Testis (tissue), 2 donors: ENCODE measurements at regions not wholly inside any gene's neighbourhood (a gene's known extent, or its start where the extent isn't known, plus 50 kb on each side); places are given as distances from the start of the nearest gene placed in this dataset.

Experiments
- DNase-seq: peaks from one replicate; pipeline ENCODE4 v3.0.0-alpha.2; 2019
- H3K27ac ChIP-seq, 2 donors: fragments of 200-600 bp; sonication (generic); one replicate each; pipeline ENCODE4 v1.5.1; 2019
- H3K27me3 ChIP-seq: fragments of 200-600 bp; sonication (generic); one replicate; pipeline ENCODE4 v1.5.1; 2019
- H3K36me3 ChIP-seq: fragments of 200-600 bp; sonication (generic); one replicate; pipeline ENCODE4 v1.5.1; 2017; ENCODE audit warnings: low read depth; ENCODE audit errors: missing control alignments
- H3K4me1 ChIP-seq: fragments of 200-600 bp; sonication (generic); one replicate; pipeline ENCODE4 v1.5.1; 2019
- H3K4me3 ChIP-seq, 2 donors: fragments of 200-600 bp; sonication (generic); one replicate each; pipeline ENCODE4 v1.5.1; 2017 to 2019
- H3K9me3 ChIP-seq: fragments of 200-600 bp; sonication (generic); one replicate; pipeline ENCODE4 v1.5.1; 2017
- POLR2A ChIP-seq: fragments of 450-650 bp; IDR thresholded peaks from one replicate; pipeline ENCODE4 v1.6.1; 2017; ENCODE audit warnings: antibody characterized with exemption, mild to moderate bottlenecking, moderate library complexity
- WGBS, 2 donors: methylation state at CpG; one replicate each; pipeline ENCODE4 v1.1.5; 2018; 5-methylcytosine and 5-hydroxymethylcytosine counted together
- intact Hi-C: fragments of 100-400 bp; cut with DNase I; formaldehyde crosslinking; loops from one replicate; pipeline ENCODE4 v1.15.1; 2023; ENCODE audit warnings: low total_unique reads
- TF ChIP-seq, protein P1 (sequence below), 3 experiments: fragments of 450-650 bp in 2 of 3; fragments of 200-600 bp in 1 of 3; sonication (generic) in 1 of 3; IDR thresholded peaks; one replicate each; pipeline ENCODE4 v1.5.1; 2016 to 2019; ENCODE audit warnings: antibody characterized with exemption in 3 of 3, mild to moderate bottlenecking in 2 of 3, moderate library complexity in 1 of 3

DNA sequence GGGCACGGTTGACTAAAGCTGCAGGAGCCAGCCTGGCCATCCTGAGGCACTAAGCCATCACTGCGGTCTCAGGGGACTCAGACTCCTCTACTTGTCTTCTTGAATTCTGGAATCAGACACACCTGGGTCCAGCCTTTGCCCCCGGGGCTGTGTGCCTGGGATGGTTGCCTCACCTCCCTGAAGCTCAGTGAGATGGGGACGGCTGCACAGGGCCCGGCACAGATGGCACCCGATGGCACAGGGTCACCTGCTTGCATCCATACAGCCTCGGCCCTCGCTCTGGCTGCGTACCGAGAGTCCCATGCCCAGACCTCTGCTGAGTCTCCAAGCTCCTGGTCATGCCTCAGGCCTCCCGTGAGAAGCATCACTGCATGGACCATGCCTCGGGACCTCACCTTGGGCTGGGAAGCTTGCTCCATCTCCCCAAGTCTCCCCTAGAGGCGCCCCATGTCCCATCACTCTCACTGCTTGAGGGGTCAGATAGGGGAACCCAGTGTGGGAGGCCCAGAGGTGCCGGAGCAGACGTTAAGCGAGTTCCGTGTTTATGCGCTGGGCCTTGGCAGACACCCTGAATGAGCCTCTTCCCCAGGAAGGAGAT lies 316.3 kb downstream of the SEC14L1 start:
- Histone ChIP-seq H3K9me3 (no peaks in the 10 kb centered on the region), H3K4me3 (no peak overlapping the region), H3K27ac (peak overlapping the region in 1 of 2 donors; percentile 21), H3K36me3 (no peaks in the 10 kb centered on the region), H3K4me1 (peaks cover 71% of the 10 kb centered on the region), H3K27me3 (no peaks in the 10 kb centered on the region)
- intact Hi-C loops, result no loop called here
- 67 to 74% methylated on average over 11 to 18 of the region's 18 CpGs for WGBS, 2 donors
- no peak for TF ChIP-seq POLR2A
- TF ChIP-seq, protein P1, sequence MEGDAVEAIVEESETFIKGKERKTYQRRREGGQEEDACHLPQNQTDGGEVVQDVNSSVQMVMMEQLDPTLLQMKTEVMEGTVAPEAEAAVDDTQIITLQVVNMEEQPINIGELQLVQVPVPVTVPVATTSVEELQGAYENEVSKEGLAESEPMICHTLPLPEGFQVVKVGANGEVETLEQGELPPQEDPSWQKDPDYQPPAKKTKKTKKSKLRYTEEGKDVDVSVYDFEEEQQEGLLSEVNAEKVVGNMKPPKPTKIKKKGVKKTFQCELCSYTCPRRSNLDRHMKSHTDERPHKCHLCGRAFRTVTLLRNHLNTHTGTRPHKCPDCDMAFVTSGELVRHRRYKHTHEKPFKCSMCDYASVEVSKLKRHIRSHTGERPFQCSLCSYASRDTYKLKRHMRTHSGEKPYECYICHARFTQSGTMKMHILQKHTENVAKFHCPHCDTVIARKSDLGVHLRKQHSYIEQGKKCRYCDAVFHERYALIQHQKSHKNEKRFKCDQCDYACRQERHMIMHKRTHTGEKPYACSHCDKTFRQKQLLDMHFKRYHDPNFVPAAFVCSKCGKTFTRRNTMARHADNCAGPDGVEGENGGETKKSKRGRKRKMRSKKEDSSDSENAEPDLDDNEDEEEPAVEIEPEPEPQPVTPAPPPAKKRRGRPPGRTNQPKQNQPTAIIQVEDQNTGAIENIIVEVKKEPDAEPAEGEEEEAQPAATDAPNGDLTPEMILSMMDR (IDR thresholded peaks at IDR 0.05), result no peak
- DNase-seq, result no peak

DNA sequence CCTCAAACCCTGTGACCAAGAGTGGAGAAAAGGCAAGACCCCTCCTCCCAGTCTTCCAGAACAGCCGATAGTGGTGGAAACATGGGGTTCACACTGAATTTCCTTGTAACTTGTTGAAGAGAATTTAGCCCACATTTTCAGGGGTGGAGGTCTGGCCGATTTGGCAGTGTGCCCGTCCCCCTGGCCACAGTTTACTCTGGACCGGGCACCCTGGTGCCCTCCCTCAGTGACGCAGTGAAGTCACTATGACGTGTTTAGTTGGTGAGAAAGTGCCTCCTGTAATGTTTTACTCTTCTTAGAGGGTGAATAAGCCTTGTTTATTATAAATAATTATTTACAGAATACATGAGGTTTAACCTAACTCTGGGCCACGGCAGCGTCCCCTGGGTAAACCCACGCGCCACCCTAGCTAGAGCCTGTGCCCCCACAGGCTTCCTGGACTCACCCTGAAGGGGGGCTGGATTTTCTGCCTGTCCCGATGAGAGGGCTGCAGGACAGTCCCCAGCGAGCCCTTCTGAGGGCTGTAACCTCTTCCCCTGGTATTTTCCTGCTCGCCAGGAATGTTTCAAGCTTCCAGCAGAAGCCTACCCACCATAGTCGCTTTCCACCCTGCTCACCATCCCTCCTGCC lies 316.9 kb downstream of the SEC14L1 start:
- Histone ChIP-seq H3K27me3 (no peaks in the 10 kb centered on the region), H3K27ac (peak overlapping the region in 1 of 2 donors; percentile 21), H3K36me3 (no peaks in the 10 kb centered on the region), H3K4me3 (no peak overlapping the region), H3K9me3 (no peaks in the 10 kb centered on the region), H3K4me1 (peaks cover 71% of the 10 kb centered on the region)
- WGBS, 2 donors, result 66 to 71% methylated on average over 14 of the region's 14 CpGs
- TF ChIP-seq POLR2A, result no peak
- TF ChIP-seq, protein P1 (IDR thresholded peaks at IDR 0.05), result no peak
- no peak for DNase-seq
- intact Hi-C loops, result no loop called here

DNA sequence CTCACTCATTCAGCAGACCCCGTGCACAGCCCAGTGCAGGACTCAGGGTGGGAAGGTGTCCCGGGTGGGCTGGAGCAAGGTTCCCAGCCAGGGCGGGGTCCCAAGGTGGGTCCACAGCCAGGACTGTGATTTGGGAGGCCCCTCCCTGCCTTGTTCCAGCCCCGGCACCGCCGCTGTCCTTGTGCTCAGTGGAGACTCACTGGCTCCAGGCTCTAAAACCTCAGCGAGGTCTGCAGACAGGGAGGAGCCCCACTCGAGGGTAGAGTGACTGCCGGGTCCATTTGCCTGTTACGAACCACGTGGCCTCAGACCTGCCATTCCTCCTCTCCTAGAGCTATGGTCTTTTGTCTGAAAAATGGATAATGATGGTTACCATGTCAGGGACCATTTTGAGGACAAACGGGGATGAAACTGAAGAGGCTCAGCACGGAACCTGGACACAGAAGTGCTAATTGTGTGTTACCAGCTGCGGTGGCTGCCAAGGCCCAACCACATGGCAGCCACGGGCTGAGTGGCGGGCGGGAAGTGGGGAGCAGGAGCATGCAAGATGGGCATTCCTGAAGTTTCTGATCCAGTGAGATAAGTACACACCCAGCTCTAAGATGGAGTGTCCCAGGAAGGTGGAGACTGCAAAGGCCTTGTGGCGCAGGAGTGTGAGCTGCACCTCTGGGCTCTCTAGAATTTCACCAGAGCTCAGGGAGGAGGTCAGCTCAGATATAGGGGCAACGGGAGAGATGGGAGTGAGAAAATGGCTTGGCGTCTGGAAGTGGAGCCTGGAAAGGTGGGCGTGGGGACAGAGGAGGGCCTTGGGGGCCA lies 317.6 kb downstream of the SEC14L1 start:
- no peaks in the 10 kb centered on the region for H3K9me3 ChIP-seq
- intact Hi-C loops, result no loop called here
- H3K27me3 ChIP-seq, result no peaks in the 10 kb centered on the region
- H3K4me1 ChIP-seq, result peaks cover 70% of the 10 kb centered on the region
- peak overlapping the region in 1 of 2 donors; percentile 21 for H3K27ac ChIP-seq
- H3K36me3 ChIP-seq, result no peaks in the 10 kb centered on the region
- DNase-seq, result no peak
- WGBS, 2 donors, result 74 to 79% methylated on average over 16 to 21 of the region's 21 CpGs
- H3K4me3 ChIP-seq, result no peak overlapping the region
- TF ChIP-seq, protein P1 (IDR thresholded peaks at IDR 0.05), result no peak
- TF ChIP-seq POLR2A, result no peak

DNA sequence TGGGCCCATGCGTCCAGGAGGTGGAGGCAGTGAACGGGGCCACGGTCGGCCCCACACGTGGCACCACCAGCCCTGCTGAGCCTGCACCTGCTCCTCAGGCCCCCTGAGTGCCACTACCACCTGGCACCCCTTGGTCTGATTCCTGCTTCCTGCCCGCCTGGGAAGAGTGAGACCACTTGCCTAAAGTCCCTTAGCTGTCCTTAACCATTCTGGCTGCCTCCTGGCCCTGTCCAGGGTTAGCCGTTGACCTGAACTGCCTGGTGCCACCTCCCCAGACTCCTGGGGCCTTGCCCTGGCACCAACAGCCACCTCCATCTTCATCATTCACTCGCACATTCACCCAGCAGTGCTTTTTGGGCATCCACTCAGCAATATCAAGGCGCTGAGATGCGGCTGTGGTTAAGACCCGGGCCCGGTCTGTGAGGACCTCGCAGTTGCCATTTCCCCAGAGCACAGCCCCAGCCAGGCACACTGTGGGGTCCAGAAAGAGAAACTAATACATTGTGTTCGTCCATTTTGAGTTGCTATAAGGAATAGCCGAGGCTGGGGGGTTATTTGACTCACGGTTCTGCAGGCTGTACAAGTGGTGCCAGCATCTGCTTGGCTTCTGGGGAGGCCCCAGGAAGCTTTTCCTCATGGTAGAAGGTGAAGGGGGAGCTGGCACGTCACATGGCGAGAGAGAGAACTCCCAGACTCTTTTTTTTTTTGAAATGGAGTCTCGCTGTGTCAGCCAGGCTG lies 318.4 kb downstream of the SEC14L1 start:
- peaks cover 69% of the 10 kb centered on the region for H3K4me1 ChIP-seq
- H3K27ac ChIP-seq, result peak overlapping the region in 1 of 2 donors; percentile 21
- 89 to 92% methylated on average over 14 to 19 of the region's 19 CpGs for WGBS, 2 donors
- intact Hi-C loops, result no loop called here
- H3K36me3 ChIP-seq, result no peaks in the 10 kb centered on the region
- H3K27me3 ChIP-seq, result no peaks in the 10 kb centered on the region
- H3K9me3 ChIP-seq, result no peaks in the 10 kb centered on the region
- H3K4me3 ChIP-seq, result no peak overlapping the region
- TF ChIP-seq POLR2A, result no peak
- TF ChIP-seq, protein P1 (IDR thresholded peaks at IDR 0.05), result no peak
- no peak for DNase-seq
